ENCODE measurements at regions not wholly inside any gene's neighbourhood (a gene's known extent, or its start where the extent isn't known, plus 50 kb on each side); places are given as distances from the start of the nearest gene placed in this dataset.

DNA sequence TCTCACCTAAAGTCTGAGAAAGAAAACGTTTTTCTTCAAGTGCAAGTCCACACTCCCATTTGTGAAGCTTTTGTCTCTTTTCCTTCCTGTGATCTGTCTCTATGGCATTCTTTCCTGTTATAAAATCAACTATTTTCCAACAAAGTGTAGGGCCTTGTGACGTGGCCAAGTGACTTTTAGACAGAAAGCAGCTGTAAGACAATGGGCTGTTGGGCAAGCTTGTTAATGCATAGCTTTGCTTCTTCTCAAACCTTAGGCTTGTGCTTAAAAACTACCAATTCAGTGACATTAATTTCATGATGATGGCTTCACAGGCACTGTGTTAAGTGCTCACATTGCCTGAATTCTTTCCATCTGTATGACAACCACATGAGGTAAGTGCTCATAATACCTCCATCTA lies 83.5 kb downstream of the VCY1B start:
- no peak for DNase-seq

DNA sequence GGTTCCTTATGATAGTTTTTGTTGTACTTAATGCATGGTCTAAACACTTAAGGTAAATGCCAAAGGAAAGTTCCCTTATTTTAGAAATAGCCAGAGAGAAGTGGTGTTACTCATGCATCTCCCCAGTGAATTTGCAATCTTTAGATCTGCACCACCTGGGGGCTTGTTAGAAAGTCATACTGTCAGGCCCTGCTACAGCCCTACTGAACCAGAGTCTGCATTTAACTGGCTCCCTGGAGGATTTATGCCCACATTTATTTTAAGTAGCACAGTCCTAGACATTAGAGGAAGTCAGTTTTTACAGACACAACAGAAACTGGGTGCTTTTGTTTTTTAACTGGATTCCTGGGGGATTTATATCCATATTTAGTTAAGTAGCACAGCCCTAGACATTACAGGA lies 89.6 kb downstream of the VCY1B start:
- no peak for DNase-seq

DNA sequence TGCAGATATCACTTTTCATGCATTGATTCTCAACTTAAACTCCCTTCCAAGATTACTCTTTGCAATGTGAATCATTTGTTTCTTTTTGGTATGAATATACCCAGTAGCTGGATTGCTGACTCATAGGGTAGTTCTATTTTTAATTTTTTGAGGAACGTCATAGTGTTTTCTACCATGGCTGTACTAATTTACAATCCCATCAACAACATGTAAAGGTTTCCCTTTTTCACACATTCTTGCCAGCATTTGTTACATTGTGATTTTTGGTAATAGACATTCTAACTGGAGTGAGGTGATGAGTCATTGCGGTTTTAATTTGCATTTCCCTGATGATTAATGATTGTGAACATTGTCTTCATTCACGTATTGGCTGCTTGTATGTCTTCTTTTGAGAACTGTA lies 126.7 kb downstream of the VCY1B start:
- DNase-seq: no peak

DNA sequence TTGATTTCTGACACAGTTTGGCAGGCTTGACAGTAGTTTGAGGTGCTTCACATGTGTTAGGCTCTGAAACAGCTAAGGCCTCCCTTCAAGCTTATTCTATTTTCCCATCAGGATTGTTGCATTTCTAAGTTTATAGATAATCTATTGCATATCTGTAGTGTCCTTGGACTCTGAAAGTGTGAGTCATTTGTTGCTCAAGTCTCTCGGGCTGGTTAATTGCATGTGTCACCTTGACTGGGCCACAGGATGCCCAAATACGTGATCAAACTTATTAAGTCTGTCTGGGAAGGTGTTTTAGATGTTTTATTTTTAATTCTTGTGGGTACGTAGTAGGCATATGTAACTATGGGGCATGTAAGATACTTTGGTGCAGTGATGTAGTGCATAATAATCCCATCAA lies 166.0 kb downstream of the VCY1B start:
- DNase-seq: no peak

DNA sequence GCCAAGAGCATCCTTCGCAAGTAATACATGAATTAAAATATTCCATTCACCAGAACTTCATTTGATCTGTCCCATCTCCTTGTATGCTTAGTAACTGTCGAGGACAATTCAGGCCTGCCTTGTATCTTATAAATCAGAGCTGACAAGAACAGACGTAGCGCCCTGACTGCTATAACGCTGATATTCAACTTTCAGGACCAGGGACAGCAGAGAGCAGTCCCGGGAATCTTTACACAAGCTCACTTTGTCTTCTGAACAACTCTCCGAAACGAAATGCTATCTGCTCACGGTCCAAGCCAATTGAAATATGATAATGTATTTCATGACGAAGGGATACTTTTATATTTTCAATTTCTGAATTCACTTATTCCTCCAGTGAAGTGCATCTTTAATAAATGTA lies 175.7 kb downstream of the VCY1B start:
- DNase-seq: no peak

DNA sequence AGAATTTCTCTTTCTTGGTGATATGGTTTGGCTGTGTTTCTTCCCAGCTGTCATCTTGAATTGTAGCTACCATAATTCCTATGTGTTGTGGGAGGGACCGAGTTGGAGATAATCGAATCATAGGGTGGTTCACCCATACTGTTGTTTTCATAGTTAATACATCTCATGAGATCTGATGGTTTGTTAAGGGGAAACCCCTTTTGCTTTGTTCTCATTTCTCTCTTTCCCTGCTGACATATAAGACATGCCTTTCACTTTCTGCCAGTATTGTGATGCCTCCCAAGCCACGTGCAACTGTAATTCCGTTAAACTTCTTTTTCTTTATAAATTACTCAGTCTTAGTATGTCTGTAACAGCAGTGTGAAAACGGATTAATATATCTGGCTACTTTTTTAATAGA lies 179.0 kb downstream of the VCY1B start:
- no peak for DNase-seq

DNA sequence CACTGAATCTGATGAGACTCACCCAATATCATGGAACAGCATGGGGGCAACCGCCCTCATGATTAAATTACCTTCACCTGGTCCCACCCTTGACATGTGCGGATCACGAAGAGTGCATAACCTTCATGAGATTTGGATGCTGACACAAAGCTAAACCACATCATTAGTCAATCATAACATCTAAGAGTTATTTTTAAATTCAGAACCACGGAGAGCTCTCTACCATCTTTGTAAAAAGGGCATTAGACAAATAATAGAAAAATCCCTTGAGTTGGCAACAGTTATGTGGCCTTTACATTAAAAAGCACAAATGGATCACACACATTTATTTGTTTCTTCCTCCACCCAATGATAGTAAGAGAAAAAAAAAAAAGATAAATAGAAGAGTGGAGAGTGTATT lies 182.2 kb downstream of the VCY1B start:
- no peak for DNase-seq

DNA sequence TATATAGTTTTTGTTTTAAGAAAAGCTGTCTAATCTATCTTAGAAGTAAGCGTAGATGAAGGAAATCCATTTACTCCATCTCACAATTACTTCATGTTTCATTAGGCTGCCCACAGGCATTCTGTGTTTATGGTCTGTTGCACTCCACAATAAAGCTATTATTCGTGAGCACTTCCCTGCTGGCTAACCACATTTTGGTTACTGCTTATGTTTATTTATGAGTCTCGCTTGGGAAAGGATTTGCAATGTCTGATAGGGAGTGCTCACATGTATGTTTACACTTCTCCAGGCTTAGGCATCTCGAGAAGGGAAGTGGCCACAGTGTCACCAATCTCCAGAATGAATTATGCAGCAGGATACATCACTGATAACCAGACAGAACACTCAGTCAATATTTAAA lies 190.9 kb downstream of the VCY1B start:
- DNase-seq: no peak

DNA sequence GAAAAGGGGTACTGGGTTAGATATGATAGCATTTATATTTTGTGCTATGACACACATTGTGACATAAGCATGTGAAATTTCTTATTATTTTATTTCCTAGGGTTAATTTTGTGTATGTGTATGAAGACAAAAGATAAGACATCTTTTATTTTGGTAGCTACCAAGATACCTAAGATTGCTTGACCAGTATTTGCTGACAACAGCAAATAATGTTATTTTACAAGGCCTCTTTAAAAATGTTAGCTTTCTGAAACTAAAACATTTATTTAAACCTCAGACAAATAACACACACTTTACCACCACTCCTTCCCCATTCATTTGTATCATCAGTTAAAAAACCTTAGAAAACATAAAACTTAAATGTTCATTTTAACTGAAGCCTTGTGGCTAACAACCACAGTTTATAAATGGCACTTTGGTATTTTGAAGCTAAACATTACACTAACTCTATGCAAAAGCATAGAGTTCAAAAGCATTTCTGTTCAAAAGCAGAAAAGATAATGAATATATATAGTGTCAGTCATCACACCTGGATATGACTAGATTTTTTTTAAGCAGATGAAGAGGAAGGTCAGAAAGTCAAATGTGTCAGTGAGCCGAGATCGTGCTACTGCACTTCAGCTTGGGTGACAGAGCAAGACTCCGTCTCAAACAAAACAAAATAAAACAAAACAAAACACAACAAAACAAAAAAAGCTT lies 193.0 kb downstream of the VCY1B start:
- no peak for DNase-seq

DNA sequence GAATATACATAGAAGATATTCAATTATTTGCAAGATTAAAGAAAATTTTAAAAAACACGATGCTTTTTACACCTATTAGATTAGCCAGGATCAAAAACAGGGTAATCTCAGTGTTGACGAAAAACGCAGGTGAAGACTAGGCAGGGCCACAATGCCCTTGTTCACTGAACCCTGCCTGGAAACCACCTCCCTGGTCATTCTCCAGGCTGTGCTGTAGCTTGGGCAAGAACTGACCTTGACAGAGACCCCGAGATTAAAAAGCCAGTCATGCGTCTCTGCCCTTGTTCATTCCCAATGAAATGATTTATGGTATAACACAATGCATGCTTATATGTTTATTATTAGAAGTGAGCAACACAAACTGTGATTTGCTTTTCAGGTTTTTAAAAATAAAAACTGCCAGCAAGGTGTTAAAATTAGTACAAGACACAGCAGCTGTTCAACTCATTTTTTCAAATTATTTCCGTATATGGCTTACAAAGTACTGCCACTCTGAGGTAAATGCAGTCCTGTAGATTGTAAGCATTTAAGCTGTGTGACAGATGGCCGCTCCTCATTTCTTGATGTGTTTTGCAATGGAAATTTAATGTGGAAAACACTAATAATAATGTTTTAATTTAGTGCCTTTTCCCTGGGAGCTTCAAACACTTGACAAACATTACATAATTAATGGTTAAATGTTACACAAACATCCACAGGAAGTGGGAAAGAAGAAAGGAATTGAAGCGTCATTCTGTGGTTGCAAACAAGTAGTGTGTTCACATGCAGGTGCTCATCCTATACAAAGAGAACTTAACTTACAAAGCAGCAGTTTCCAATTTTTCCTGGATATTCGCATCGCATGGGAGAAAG lies 200.2 kb downstream of the VCY1B start:
- DNase-seq: no peak

DNA sequence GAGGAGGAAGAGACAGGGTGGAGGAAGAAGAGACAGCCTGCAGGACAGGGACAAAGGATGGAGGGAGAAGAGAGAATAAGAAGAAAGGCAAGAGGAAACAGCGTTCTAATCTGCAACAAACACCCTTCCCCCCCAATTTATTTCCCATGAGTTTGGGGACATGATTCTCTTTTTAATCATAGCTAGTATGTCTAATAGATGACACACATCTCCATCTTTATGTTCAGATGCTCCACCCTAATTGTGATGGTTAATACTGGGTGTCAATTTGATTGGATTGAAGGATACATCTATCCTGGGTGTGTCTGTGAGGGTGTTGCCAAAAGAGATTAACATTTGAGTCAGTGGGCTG lies 200.8 kb downstream of the VCY1B start:
- DNase-seq: no peak

DNA sequence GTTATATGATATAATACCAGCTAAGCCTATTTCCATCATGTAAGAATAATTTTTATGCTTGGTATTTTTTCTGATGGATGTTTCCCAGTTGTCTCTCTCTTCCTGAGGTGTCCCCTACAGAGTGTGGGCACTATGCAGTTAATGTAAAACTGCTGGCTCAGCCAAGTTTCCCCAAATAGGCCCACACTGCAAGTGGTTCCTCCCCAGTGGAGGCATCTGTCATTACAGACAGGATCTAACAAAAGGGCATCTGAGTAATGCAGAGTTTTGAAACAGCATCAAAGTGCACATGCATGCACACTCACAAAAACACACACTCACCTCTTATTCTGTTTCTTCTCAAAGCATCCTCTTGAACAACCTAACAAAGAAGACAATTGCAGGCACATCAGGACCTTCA lies 221.0 kb downstream of the VCY1B start:
- DNase-seq: no peak

DNA sequence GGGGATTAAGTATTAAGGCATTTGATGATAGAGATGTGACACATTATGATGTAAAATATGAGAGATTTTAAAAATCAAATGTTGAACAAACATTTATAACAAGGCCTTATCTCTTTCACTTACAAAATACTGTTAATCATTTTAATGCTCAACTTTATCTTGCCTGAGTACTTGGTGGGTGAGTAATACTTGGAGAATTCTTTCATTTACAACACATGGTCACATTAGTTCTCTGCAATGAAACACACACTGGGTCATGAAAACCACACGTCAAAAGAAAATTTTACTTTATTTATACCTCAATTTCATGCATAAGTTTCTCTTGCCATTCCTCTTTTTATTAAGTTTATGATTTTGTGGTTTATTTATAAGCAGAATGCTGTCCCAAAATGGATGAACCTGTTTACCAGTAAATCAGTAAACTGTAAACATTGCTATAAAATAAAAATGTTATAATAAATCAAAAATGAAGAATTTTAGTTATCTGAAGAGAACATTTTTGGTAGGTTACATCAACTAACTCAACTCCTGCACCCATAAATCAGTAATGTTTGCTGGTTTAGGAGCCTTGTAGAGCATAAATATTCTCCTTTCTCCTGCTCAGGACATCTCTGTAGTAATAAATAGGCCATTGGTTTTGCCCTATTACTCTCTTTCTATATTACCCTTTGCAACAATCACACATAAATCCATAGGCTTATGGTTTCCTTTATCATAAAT lies 233.5 kb upstream of the NLGN4Y start:
- no peak for DNase-seq

DNA sequence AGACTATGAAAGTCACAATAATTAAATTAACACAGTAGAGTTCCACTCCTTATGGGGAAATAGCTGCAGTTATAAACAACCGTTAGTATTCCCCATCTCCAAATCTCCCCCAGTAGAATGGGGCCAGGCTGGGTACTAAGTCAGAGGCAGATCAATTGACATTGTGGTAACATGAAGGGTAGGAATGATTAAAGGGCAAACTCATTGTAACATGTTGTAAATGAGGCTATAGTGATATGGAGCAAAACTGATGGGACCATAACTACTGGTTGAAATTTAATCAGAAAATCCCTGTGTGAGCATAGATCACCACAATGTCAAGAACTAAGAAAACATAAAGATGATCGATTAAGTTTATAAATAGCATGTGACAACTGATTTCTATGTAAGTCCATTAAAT lies 231.9 kb upstream of the NLGN4Y start:
- DNase-seq: no peak

DNA sequence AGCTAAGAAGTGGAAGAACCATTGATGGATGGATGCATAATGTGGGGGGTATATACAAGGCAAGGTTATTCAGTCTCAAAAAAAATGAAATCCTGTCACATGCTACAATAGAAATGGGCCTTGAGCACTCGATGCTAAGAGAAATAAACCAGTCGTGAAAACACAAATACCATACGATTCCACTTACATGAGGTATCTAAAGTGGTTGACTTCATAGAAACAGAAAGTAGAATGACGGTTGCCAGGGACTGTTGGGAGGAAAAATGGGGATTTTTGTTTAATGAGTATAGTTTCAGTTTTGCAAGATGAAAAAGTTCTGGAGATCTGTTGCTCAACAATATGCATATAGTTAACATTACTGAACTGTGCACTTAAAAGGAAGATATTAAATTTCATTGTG lies 223.6 kb upstream of the NLGN4Y start:
- no peak for DNase-seq

DNA sequence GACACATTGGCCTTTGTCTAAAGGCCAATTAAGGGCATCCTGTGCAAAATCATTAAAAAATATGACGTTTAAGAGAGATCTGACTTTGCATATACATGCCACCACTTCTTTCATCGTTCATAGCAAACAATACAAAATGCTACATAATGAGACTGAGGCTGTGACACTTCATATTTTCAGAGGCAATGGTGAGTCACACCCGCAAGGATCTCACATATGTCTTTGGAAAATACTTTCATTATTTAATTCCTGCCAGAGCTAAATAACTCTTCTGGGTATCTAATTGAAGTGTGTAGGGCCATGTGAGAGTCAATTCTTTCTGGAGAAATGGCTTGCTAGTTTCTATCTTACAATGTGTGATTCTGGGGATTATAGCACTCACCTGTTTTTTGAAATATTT lies 222.8 kb upstream of the NLGN4Y start:
- no peak for DNase-seq

DNA sequence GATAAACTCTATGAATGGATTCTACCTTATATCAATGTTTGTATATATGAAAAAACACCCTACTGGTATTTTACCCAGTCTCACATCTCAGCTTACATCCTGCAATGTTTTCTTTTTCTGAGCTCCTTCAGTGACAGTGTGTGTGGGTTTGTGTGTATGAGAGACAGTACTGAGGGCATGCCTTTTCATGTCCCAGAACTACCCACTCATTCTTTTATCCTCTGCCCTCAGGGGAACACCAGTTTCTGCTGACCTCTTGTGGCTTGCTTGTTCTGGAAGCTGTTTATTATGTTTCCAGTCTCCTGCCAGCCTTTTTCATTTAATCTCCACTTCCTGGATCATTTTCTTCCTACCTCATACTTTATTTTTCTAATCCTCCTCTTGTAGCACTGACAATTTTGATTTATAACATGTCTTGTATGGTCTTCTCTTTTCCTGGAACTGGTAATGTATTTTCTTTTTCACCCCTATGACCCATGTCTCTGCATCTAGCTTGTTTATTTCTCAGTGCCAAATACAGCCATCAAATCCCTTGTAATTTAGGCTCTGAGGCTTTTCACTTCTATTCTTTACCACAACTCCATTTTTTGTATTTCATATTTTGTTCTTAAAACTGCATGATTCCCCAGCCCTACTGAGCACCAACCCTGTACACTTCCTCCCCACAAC lies 195.5 kb upstream of the NLGN4Y start:
- no peak for DNase-seq

DNA sequence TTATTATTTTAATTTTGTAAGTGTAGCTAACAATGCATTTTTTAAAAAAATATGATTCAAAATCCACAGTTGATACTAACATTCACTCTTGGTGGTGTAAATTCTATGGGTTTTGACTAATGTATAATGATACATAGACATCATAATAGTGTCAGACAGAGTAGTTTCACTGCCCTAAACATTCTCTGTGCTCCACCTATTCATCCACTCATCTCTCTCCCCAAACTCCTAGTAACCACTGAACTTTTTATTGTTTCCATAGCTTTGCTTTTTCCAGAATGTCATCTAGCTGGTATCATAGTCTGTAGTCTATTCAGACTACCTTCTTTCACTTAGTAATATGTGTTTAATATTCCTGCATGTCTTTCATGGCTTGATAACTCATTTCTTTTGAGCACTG lies 194.0 kb upstream of the NLGN4Y start:
- no peak for DNase-seq

DNA sequence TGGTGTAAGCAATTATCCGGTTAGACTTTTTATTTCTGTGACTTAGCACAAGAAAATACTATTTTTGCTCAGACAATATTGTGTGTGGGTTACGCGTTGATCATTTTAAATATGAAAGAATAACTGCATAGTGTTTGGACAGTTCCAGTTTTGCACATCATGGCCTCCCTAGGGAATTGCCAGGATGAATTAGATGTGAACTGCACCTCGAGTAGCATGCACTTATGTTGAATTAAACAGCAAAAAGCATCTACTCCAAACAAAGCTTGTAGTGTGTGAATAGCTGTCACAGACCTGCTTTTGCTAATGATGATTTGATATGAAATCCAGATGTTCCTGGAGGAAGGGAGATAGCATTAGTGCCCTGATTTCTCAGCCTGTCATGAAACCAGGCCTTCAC lies 184.8 kb upstream of the NLGN4Y start:
- DNase-seq: no peak

DNA sequence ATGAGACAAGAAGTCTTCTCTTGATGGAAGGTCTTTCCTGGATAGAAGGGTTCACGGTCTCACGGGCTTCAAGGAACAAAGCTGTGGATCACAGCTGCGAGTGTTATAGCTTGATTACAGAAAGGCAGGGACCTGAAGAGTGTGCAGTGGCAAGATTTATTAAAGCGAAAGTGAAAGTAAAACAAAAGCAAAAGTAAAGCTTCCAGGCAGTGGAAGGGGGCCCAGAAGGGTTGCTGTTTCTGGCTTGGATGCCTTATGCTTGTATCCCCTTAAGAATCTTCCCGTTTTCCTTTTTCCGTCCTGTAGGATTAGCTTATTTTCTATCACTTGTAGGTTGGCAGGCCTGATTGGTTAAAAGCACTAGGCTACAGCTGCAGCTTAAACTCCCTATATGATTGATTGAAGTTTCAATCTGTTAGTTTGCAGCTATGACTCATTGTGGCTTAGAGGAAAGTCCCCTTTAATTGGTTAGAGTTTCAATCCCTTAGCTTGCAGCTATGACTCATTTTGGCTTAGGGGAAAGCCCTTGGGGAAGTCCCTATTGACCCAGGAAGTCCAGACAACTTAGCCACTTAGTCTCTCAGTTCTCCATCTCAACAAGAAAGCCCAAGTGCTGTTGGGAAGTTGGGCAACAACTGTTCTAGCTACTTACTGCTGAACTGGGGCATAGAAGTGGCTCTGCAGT lies 183.7 kb upstream of the NLGN4Y start:
- peak; percentile 45 to 78 for DNase-seq

DNA sequence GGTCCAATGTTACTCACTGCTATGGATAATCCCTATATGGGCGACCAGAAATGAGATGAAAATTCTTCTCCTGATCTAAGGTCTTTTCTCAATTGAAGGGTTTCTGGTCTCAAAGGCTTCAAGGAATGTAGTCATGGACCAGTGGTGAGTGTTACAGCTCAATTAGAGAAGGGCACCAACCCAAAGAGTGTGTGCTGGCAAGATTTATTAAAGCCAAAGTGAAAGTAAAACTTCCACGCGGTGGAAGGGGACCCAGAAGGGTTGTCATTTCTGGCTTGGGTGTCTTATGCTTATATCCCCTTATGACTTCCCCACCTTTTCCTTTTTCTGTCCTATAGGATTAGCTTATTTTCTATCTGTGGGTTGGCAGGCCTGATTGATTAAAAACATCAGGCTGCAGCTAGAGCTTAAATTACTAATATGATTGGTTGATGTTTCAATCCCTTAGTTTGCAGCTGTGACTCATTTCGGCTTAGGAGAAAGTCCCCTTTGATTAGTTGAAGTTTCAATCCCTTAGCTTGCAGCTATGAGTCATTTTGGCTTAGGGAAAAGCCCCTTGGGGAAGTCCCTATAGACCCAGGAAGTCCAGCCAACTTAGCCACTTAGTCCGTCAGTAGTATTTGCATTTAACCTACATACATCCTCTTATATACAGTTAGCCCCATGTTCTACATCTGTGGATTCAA lies 179.5 kb upstream of the NLGN4Y start:
- DNase-seq: peak; percentile 30 to 72

DNA sequence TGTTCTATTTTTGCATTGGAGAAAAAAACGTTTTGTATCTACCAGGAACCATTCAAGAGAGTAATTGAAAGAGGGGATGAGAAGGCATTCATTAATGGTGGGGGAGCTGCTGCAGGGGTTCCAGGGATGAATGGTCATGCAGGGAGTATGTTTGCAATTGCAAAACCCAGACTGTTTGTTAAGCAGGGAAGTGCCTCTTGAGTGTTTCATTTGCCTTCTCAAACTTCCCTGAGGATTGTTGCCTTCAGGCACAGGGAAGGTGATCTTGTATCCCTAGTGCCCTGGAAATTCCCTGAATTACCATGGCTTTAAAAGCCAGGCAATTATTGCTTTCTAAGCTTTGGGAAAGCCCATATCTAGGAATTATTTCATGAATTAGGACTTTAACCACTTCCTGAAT lies 172.7 kb upstream of the NLGN4Y start:
- DNase-seq: no peak
